ENCODE measurements at regions not wholly inside any gene's neighbourhood (a gene's known extent, or its start where the extent isn't known, plus 50 kb on each side); places are given as distances from the start of the nearest gene placed in this dataset.

DNA sequence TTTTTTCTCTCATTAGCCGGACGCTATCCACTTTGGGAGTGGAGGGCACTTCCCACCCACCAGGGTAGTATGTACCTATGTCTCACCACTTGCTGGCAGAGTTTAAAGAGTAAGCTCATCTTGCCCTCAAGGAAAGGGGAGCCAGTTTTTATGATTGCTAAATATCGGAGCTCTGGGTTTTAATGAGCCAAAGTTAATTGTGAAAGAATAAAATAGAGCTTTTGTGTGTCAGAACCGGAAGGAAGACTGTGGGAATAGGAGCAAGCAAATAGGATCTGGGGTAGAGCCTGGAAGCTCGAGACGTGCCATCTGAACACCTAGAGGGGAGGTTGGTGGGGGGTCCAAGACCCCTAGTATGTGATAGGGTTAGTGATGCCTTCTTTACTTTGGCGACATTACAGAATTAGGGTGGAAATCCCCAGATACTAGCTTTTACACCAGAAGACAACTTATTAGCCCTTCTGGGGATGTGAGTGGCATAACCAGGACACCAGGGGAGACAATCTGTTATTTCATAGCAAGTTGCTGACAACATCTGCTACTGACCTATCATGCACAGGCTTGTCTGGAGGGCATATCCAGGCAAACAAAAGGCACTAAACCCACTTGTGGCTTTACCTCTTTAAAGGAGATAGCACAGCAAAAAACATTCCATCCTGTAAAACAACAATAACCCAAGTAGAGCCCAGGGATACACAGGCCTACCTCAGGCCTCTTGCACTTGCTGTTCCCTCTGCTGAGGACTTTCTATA lies 333.8 kb downstream of the ZNF621 start:
- DNase-seq (ENCODE audit: low spot score): no peak

DNA sequence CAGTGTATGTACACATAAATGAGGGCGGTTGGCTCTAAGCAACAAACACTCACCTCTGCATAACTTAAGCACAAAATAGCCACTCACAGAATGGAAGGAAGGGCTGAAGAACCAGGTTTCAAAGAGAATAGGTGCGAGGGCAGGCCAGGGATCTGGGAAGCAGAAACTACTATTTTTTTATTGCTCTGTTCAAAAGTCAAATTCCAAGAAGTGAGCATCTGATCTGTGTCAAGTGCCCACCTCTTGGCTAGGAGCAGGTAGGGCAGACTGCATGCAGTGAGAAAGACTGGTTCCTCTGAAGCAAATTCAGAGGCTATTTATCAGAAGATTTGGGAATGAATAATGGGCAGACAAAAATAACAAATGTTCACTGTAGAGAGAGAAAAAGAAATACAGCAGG lies 336.4 kb upstream of the CTNNB1 start:
- no peak for DNase-seq (ENCODE audit: low spot score)

DNA sequence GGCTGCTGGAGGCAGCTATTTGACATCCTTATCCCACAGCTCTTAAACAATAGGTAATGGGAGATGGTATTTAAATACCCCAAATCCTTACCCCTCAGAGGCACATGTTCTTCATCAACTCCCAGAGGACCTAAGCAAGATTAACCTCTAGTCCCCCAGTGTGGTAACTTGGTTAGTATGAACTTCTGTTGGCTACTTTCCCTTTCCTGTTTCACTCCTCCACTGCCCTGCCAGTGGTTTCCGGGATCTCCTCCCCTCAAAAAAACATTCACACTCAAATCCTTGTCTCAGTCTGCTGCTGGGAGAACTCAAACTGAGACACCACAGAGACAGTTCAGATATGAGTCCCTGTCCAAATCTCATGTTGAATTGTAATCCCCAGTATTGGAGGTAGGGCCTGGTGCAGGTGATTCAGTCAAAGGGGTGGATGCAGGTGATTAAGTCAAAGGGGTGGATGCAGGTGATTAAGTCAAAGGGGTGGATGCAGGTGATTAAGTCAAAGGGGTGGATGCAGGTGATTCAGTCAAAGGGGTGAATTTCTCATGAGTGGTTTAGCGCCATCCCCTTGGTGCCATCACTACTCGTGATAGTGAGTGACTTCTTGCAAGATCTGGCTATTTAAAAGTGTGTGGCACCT lies 335.0 kb upstream of the CTNNB1 start:
- DNase-seq (ENCODE audit: low spot score): no peak

DNA sequence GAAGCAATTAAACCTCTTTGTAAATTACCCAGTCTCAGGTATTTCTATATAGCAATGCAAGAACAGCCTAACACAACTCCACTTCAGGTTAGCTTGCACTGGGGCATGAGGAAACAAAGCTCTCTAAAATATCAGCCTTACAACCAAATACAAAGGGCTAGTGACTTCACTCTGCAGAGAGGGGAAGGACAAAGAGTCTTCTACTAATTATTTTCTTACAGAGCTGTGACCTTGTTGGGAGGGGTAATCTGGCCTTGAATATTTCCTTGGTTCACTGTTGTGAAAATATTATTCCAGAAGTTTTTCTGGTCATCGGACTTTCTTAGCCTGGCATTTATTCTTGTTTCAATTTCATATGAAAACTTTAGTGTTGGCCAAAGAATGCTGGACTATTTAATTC lies 334.4 kb upstream of the CTNNB1 start:
- DNase-seq (ENCODE audit: low spot score): no peak

DNA sequence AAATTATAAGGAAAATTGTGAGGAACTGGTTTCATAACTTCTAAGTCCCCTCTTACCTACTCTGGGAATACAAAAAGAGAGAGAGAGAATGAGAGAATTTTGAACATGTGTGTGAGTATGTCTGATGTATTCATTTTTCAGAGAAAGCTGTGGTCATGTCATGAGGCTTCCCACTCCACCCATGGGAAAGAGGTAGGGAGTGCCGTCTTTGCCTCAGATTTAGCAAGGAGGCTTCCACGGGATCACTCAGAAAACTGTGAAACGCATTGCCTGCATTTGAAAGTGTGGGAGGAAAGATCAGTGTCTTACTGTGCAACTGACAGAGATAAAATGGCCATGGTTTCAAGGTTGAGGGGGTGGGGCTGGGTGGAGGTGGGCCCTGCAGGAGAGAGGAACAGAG lies 331.5 kb upstream of the CTNNB1 start:
- DNase-seq (ENCODE audit: low spot score): no peak

DNA sequence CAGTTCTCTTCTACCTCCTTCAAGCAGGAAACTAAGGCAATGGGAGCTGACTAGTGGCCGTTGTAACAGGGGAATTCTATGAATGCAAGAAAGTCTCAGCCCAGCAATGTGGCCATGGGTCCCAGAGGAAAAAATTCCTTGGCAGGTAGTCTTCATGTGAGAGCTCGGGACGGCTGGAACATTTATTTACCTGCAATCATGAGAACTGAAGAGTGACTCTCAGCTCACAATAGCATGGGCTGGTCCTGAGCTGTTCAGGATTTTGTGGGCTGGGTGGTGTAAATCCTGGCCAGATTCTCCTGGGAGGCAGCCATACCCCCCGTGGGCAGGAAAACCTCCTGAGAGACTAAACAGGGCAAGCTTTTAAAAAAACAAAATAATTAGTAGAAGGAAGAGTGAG lies 330.3 kb upstream of the CTNNB1 start:
- DNase-seq (ENCODE audit: low spot score): no peak

DNA sequence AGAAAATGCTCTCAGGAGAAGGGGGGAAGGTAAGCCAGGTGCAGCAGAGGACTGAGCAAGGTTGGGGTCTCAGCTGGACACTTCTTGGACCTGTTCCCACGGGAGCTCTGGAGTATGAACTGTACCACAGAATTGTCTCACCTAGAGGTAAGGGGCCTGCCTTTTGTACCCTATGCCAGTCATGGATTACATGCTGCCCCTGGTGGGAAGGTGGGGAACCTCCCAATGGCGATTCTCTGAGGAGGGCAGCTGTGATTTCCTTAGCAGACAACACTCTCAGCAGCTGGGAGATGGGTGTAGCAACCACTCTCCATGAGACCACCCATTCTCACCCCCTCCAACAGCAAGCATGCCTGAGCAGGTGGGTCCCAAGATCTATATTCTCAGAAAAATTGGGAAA lies 329.4 kb upstream of the CTNNB1 start:
- no peak for DNase-seq (ENCODE audit: low spot score)

DNA sequence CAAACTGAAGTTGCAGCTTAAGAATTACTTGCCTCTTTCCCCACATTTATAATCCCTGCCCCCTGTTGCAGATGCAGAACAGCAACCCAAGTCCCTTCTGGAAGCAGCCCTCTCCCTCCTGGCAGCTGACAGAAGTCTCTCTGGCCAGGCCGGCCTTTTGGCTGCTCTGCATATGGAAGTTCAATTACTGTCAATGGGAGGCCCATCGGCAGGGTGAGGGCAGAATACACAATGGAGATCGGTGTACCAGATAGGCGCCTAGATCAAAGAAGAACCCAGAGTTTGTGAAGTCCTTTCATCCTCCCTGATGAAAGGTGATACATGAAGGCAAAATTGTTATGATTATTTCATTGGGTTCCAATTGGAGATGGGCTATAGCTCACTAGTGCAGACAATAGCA lies 327.9 kb upstream of the CTNNB1 start:
- no peak for DNase-seq (ENCODE audit: low spot score)

DNA sequence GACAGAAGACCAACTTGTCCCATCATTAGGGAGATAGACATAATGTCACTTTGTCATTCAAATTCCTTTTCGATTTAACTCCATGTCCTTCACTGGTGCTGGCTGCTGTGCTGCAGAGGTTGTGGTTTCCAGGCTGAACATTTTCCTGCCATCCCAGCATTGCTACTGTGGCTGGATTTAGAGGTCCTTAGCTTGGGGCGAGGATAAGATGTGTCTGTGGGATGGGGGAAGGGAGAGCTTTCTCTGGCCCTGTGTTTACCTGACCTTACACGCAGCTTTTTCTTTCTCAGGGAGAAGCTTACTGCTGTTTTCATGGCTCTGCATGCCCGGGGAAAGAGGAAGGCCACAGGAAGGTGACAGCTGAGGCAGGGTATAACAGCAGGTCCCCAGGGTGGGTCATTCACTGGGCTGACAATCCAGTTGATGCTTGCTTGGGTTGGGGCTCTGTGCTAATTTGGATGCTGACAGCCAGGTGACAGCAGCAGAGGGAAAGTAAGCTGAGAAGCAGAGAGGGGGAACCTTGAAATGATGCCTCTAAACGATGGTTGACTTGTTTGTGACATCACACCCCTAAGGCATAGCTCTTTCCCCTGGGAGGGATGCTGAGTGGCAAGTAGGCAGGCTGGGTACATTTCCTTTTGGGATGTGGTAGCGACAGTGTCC lies 326.9 kb upstream of the CTNNB1 start:
- no peak for DNase-seq (ENCODE audit: low spot score)

DNA sequence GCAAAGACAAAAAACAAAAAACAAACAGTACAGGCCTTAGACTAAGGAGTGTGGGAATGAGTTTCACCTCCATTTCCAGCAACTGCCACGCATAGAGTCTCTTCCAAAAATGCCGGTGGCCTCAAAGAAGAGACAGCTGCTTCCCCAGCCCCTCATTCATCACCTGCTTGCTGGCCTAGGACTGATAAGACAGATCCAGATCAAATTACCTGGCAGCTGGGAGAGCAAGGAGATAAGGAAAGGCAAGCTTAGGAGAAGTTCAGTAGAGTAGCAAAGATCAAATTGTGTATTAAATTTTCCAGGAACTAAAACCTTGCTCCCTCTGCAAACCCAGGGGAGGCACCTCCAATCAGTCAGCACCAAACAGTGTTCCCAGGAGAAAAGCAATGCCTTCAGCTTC lies 325.8 kb upstream of the CTNNB1 start:
- DNase-seq (ENCODE audit: low spot score): no peak

DNA sequence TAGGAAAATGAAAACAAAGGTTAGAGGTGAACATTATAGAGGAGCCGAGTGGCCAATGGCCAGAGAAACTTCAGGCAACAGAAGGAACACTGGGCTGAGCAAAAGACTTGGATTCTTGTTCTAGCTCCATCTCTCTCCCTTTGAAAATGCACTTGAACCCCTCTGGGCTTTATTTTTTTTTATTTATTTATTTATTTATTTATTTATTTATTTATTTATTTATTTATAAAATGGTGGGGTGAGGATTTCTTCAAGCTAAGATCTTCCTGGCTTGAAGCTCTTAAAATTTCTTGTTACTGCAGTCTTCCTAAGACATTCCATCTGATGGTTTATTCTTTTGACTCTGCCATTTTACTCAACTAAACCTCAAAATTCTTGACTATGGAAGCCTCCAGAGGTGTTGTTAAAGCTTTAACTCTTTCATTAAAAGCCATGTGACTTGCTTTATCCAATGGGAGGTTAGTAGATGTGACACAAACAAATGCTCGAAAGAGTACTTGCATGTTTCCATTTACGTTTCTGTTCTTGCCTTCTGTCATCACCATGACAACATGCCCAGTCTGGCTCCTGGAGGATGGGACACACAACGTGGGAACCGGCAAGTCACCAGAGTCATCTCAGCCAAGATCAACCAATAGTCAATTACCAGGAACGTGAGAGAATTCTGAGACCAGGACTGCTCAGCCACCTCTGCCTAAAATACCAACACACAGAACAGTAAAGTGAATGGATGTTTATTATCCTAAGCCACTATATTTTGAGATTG lies 325.2 kb upstream of the CTNNB1 start:
- DNase-seq (ENCODE audit: low spot score): no peak

DNA sequence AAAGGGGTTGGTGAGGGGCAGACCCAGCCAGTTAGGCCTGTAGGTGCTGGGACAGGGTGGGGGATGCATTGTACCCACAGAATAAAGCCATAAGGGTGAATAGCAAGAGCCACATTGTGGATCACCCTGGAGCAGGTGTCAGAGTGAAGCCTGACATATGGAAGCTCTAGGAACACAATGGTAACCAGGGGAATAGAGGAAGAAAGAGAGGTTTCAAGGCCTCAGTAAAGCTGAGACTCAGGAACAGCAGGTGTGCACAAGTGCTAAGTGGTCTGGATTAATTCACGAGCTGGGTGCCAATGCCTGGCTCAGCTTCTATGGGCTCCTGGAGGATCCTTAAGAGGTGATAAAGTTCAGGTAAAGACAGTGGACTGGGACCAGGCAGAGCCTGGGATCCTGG lies 323.7 kb upstream of the CTNNB1 start:
- no peak for DNase-seq (ENCODE audit: low spot score)

DNA sequence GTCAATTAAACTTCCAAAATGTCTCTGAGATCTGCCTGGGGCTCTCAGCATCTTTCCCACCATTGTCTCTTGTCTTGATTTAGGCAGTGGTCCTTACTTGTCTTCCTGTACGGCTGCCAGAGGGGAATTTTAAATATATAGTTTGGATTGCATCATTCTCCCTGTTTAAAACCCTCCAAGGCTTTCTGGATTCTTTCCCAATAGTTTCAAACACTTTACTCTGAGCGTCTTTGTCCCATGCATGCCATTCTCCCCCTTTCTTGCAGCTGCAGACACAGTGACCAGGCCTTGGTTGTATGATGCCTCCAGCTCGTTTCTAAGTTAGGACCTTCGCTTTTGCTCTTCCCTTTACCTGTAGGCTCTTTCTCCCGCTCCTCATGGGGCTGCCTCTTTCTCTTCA lies 323.3 kb upstream of the CTNNB1 start:
- DNase-seq (ENCODE audit: low spot score): no peak

DNA sequence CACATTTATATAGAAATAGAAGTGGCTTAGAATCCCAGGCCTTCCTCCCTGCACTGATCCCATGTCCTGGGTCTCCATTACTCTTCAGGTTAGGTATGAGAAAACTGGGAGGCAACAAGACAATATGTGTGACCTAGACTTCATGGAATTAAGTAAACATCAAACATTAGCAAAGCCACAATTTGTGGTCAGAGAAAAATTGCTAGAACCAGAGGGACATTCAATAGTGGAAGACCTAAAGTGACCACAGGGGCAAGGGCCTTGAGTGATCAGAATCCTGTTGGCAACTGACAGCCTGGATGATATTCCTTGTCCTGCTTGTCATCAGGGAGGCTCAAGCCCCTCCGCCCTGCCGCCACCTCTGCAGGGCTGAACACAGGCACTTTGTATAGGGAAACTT lies 322.8 kb upstream of the CTNNB1 start:
- no peak for DNase-seq (ENCODE audit: low spot score)

DNA sequence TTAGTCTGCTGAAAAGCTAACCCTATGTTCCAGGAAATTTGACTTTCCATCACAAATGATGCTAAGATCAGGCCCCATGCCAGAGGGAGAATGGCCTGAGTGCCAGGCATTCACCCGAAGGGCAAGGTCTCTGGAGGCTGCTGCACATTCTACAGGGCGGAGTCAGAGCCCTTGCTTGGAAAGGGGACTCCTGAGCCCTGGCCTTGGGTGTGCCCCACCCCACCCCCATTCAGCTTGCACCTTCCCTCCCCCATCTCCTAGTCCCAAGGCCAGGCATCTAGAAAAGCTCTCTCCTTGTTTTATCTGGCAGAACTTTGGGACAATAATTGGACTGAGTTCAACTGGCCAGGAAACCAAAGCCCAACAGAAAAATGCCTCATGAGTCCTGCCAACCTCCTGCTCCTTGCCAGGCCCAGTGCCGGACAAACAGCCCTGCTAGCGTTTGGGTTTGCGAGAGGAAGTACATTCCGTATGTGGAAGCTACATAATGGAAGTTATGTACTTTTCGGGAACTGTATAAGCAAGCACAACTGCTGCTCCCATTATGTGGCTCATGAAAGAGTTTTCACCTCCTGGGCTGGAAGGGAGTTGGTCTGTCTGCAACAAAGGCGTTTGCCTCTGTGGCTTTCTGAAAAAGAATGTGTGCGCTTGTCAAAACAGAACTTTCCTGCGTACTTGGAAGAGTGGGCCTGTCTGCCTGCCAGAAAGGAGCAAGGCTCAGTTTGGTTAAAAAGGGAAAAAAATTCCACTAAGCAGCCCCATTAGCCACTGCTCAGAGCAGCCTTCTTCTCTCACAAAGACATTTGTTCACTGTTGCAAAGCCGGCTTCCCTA lies 321.5 kb upstream of the CTNNB1 start:
- DNase-seq (ENCODE audit: low spot score): no peak

DNA sequence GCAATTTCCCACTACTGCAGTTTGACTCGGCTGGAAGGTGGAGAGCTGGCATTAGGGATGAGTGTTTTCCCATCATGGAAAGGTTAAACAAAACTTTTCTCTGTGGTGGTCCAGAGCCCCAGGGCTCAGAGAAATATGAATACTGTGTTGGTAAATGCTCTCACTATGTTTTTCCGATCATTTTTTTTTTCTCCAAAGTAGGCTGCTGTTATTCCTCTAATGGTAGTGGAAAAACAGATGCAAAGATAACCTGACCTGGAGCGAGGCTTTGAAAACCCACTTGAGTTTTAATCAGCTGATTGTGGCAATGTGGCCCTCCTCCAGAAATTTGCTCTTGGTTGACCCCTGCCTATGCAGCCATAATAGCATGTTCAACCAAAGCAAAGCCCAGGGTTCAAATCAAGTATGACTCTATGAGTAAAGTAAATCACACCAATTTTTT lies 320.8 kb upstream of the CTNNB1 start:
- DNase-seq (ENCODE audit: low spot score): no peak

DNA sequence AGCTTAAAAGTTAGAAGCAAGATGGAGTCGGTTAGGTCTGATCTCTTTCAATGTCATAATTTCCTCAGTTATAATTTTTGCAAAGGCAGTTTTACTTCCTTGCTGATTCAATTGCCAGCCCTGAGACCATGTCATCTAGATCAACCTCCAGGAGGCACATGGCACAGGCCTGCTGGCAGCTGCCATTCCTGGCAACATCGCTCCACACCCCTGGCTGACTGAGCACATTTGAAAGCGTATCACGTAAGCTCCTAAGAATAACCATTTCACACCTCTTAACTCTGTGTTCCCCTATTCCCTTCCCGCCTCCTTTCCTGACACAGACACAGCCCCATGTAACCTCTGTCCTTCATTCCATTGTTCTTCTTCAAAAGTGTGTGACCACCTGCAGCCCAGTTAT lies 313.9 kb upstream of the CTNNB1 start:
- no peak for DNase-seq (ENCODE audit: low spot score)

DNA sequence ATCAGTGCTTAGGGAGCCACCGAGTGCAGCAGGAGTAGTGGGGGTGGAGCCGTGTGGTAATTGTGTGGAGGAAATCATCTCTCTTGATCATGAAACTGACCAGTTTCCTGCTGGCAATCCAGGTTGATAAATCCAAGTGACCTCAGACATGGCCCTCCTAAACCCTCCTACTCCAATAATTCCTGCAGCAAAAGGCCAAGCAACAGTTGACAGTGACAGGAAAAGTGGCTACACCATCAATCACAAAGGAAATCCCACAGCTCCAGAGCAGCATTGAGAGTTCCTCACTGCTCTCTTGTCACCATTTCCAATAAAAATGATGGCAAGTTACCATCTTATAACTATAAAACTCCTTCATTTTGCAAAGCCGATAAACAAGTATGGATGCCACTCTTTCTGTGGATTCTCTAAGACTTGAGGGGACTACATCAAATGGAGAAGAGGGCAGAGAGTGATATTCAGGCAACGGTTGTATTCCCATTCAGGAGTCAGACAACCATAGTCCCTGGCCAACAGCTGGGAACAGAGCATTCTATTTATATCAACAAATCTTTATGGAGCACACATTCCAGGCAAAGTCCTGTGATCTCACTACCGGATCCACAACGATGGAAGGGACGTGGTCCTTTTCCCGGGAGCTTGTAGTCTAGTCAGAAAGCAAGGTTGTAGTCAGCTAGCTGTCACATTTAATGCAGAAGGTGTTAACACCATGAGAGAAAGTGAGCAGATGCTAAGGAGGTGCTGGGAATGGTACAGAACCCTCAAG lies 312.5 kb upstream of the CTNNB1 start:
- no peak for DNase-seq (ENCODE audit: low spot score)

DNA sequence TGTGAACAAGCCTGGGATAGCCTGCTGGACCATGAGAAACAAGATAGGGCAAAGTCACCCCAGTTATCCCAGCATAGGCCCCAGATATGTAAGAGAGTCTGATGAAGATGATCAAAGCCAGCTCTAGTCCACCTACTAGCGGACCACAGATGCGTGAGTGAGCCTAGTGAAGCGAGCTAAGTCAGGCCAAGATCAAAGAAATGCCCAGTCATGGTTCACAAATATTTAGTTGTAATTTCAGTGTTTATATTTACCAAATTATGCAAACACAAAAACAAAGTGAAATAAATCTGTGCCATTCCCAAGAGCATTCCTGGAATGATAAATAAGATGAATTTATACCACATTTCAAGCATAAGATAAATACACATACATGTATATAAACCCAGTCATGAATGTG lies 308.1 kb upstream of the CTNNB1 start:
- no peak for DNase-seq (ENCODE audit: low spot score)

DNA sequence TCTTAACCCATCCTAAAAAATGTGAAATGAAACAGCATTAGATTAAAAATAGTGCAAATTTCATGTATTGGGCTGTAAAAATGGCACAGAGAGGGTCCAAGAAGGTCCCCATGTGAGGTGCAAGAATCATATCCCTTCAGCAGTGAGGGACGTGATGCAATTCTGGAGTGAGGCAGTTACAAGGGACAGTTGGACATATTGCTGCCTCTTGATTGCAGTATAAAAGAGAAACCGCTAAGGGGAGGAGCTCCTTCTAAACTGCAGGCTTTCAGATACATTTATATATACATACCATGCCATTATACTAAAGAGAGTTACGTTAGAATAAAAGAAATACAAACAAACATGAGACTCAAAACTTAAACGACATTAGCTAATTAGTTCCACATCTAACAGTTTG lies 304.2 kb upstream of the CTNNB1 start:
- no peak for DNase-seq (ENCODE audit: low spot score)

DNA sequence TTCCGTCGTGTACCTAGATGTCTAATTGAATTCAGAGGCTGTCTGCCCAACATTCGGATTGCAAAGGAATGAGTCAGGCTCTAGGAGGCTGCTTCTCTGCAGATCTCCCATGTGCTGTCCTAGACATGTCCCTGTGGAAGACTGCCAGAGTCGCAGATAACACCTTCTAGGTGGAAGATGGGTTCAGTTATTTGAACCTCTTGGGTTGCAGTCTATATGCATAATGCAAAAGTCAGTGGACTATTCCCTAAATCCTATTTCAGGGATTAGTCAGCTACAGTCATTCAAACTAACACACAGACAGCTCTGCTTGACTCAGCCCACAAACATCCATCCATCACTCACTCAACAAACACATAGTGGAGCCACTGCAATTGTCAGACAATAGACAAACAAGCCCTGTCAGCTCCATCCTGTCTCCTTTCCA lies 300.0 kb upstream of the CTNNB1 start:
- DNase-seq (ENCODE audit: low spot score): no peak

Data from CD4-positive, alpha-beta T cell treated with Interleukin-6 at 100 ng/mL for 8 hours (primary cell).